B cell (primary cell): ENCODE measurements at regions not wholly inside any gene's neighbourhood (a gene's known extent, or its start where the extent isn't known, plus 50 kb on each side); places are given as distances from the start of the nearest gene placed in this dataset.

Experiments
- ATAC-seq: fragments of 200-7000 bp; cut with Tn5 transposase; one replicate; pipeline ENCODE4 v1.10.0; 2021; ENCODE audit warnings: low read depth, mild to moderate bottlenecking, moderate number of reproducible peaks, moderate library complexity
- CTCF ChIA-PET: fragments of 350-600 bp; sonication (Branson Sonifier 250); formaldehyde crosslinking; loops from one replicate; lab custom pipeline; 2021; ENCODE audit warnings: antibody characterized with exemption, inconsistent platforms; lab: Charles Lee
- POLR2A ChIA-PET: fragments of 350-600 bp; sonication (Branson Sonifier 250); formaldehyde crosslinking; loops from one replicate; lab custom pipeline; 2021; ENCODE audit warnings: antibody characterized with exemption; lab: Charles Lee
- DNase-seq: peaks from one replicate; pipeline ENCODE4 v3.0.0; 2013
- H2AFZ ChIP-seq: 2 replicates; pipeline ENCODE4 v1.6.1; 2012; ENCODE audit warnings: mild to moderate bottlenecking, low read depth, low read length; ENCODE audit not compliant: insufficient read depth, poor library complexity, severe bottlenecking
- H3K27ac ChIP-seq, 2 donors: 1 replicate in 1 of 2; 2 replicates in 1 of 2; pipeline ENCODE4 v1.5.1; 2012 to 2013; ENCODE audit warnings: low read length in 2 of 2, mild to moderate bottlenecking in 2 of 2, moderate library complexity in 1 of 2
- H3K27me3 ChIP-seq, 4 experiments: fragments of 200-600 bp in 1 of 4; sonication (generic) in 1 of 4; replicated peaks in 1 of 4; 1 replicate in 2 of 4; 2 replicates in 2 of 4; pipeline versions ENCODE4 v1.6.1 to v1.7.0; 2013 to 2016; ENCODE audit warnings: low read length in 3 of 4, mild to moderate bottlenecking in 2 of 4, mixed read lengths in 1 of 4, moderate library complexity in 1 of 4; ENCODE audit not compliant: insufficient read depth in 4 of 4, control insufficient read depth in 3 of 4; ENCODE audit errors: control extremely low read depth in 1 of 4
- H3K36me3 ChIP-seq, 2 experiments: replicated peaks in 1 of 2; 1 replicate in 1 of 2; 2 replicates in 1 of 2; pipeline versions ENCODE4 v1.6.1 to v1.7.1; 2013; ENCODE audit warnings: low read length in 1 of 2; ENCODE audit not compliant: insufficient read depth in 2 of 2, control insufficient read depth in 1 of 2; ENCODE audit errors: control extremely low read depth in 1 of 2, extremely low read depth in 1 of 2
- H3K4me1 ChIP-seq, 2 donors: fragments of 200-600 bp in 1 of 2; sonication (generic) in 1 of 2; 1 replicate in 1 of 2; 2 replicates in 1 of 2; pipeline versions ENCODE4 v1.5.1 to v1.6.1; 2013 to 2017; ENCODE audit warnings: low read length in 2 of 2; ENCODE audit not compliant: control insufficient read depth in 2 of 2, insufficient read depth in 2 of 2
- H3K4me2 ChIP-seq: replicated peaks from 2 replicates; pipeline ENCODE3; 2012; ENCODE audit warnings: mild to moderate bottlenecking, low read depth, low read length; ENCODE audit not compliant: poor library complexity, severe bottlenecking
- H3K4me3 ChIP-seq, 5 experiments: fragments of 200-600 bp in 1 of 5; sonication (generic) in 1 of 5; 1 replicate in 3 of 5; 2 replicates in 2 of 5; pipeline versions ENCODE4 v1.5.1 to v1.7.0; 2011 to 2016; ENCODE audit warnings: low read length in 4 of 5, mild to moderate bottlenecking in 4 of 5, low read depth in 2 of 5, control low read depth in 1 of 5, moderate library complexity in 1 of 5; ENCODE audit not compliant: insufficient read depth in 1 of 5; ENCODE audit errors: control extremely low read depth in 1 of 5, extremely low read depth in 1 of 5
- H3K79me2 ChIP-seq: fragments of 200-600 bp; sonication (generic); one replicate; pipeline ENCODE4 v1.6.0; 2016; ENCODE audit warnings: low read length; ENCODE audit not compliant: control insufficient read depth, insufficient read depth
- H3K9ac ChIP-seq: fragments of 200-600 bp; sonication (generic); 2 replicates; pipeline ENCODE4 v1.6.1; 2017; ENCODE audit warnings: mild to moderate bottlenecking, low read length, moderate library complexity
- H3K9me3 ChIP-seq, 3 donors: one replicate each; pipeline versions ENCODE4 v1.6.1 to v1.7.1; 2013; ENCODE audit warnings: low read length in 2 of 3; ENCODE audit not compliant: control insufficient read depth in 2 of 3, insufficient read depth in 1 of 3; ENCODE audit errors: control extremely low read depth in 1 of 3
- H4K20me1 ChIP-seq: 2 replicates; pipeline ENCODE4 v1.6.0; 2012; ENCODE audit warnings: mild to moderate bottlenecking, low read length; ENCODE audit not compliant: insufficient read depth, control insufficient read depth, poor library complexity, severe bottlenecking
- H3K27ac Mint-ChIP-seq: one replicate; pipeline ENCODE4 v1.8.0; 2021; ENCODE audit warnings: mixed read lengths
- H3K27me3 Mint-ChIP-seq: one replicate; pipeline ENCODE4 v1.8.0; 2021; ENCODE audit warnings: mixed read lengths
- H3K4me1 Mint-ChIP-seq: one replicate; pipeline ENCODE4 v1.8.0; 2021; ENCODE audit warnings: mixed read lengths
- H3K4me3 Mint-ChIP-seq: one replicate; pipeline ENCODE4 v1.8.0; 2021; ENCODE audit warnings: mixed read lengths
- H3K9me3 Mint-ChIP-seq: one replicate; pipeline ENCODE4 v1.8.0; 2022; ENCODE audit warnings: mixed read lengths; ENCODE audit not compliant: insufficient read depth
- CTCF ChIP-seq: fragments of 200-600 bp; IDR thresholded peaks from one replicate; pipeline ENCODE4 v1.8.0; 2022; ENCODE audit warnings: antibody characterized with exemption, mild to moderate bottlenecking
- EZH2 ChIP-seq: IDR thresholded peaks from 2 replicates; pipeline ENCODE4 v1.6.1; 2012; ENCODE audit warnings: borderline replicate concordance, low read depth, mild to moderate bottlenecking, moderate library complexity, low read length; ENCODE audit not compliant: insufficient read depth, poor library complexity, severe bottlenecking
- WGBS: methylation state at CpG from one replicate; pipeline ENCODE4 v1.1.5; 2013; ENCODE audit warnings: missing lambda C conversion rate; ENCODE audit not compliant: insufficient coverage; 5-methylcytosine and 5-hydroxymethylcytosine counted together
- intact Hi-C: fragments of 100-400 bp; cut with micrococcal nuclease; formaldehyde crosslinking; loops from one replicate; pipeline ENCODE4 v1.10.0; 2022

GRCh38 chr4:33566649-33567048 is 2677.7 kb downstream of the ARAP2 start:
- WGBS: no CpG with 5 or more reads among the region's 2 CpGs
- H3K4me3 Mint-ChIP-seq: no peak overlapping the region
- CTCF ChIA-PET: no interaction called here

GRCh38 chr4:33577791-33578190 is 2666.5 kb downstream of the ARAP2 start:
- no peak for TF ChIP-seq EZH2
- no peak for TF ChIP-seq CTCF
- H3K27me3 Mint-ChIP-seq: no peaks in the 10 kb centered on the region
- 94% methylated on average over 3 of the region's 6 CpGs for WGBS
- H3K27ac ChIP-seq: no peak overlapping the region
- ChIA-PET CTCF (no interaction called here), POLR2A (no interaction called here)
- H3K9me3 Mint-ChIP-seq: peaks cover 9% of the 10 kb centered on the region
- H3K79me2 ChIP-seq: no peaks in the 10 kb centered on the region
- peaks cover 0 to 4% (median 1%) of the 10 kb centered on the region in 3 donors for H3K9me3 ChIP-seq
- no peaks in the 10 kb centered on the region for H3K4me1 Mint-ChIP-seq
- H3K27ac Mint-ChIP-seq: no peak overlapping the region
- DNase-seq (no peak), ATAC-seq (no peak)
- no peak overlapping the region for H3K4me2 ChIP-seq
- no peaks in the 10 kb centered on the region for H3K36me3 ChIP-seq
- no peaks in the 10 kb centered on the region for H3K27me3 ChIP-seq
- no peak overlapping the region for H2AFZ ChIP-seq
- no peak overlapping the region for H3K9ac ChIP-seq
- intact Hi-C loops: no loop called here
- H3K4me1 ChIP-seq: no peaks in the 10 kb centered on the region
- no peaks in the 10 kb centered on the region for H4K20me1 ChIP-seq
- no peak overlapping the region for H3K4me3 Mint-ChIP-seq
- H3K4me3 ChIP-seq: no peak overlapping the region

More at GRCh38 chr4:33566649-33567048, 2677.7 kb downstream of the ARAP2 start:
- TF ChIP-seq CTCF (no peak), EZH2 (no peak)
- Histone ChIP-seq H4K20me1 (no peaks in the 10 kb centered on the region), H3K4me1 (no peaks in the 10 kb centered on the region), H3K9me3 (no peaks in the 10 kb centered on the region), H3K4me2 (no peak overlapping the region), H3K9ac (no peak overlapping the region), H3K4me3 (no peak overlapping the region), H3K27ac (no peak overlapping the region), H3K79me2 (no peaks in the 10 kb centered on the region), H2AFZ (no peak overlapping the region), H3K36me3 (no peaks in the 10 kb centered on the region), H3K27me3 (no peaks in the 10 kb centered on the region)
- POLR2A ChIA-PET: no interaction called here
- Mint-ChIP-seq H3K27ac (no peak overlapping the region), H3K9me3 (no peaks in the 10 kb centered on the region), H3K4me1 (no peaks in the 10 kb centered on the region), H3K27me3 (no peaks in the 10 kb centered on the region)
- ATAC-seq (no peak), DNase-seq (no peak)
- intact Hi-C loops: no loop called here
